Osteocyte (in vitro differentiated cells): ENCODE measurements at regions not wholly inside any gene's neighbourhood (a gene's known extent, or its start where the extent isn't known, plus 50 kb on each side); places are given as distances from the start of the nearest gene placed in this dataset.

Source experiments
- DNase-seq: peaks from one replicate; pipeline ENCODE4 v3.0.0; 2021; ENCODE audit warnings: mixed read lengths; ENCODE audit not compliant: unreplicated experiment; ENCODE audit errors: extremely low spot score
- H3K27ac Mint-ChIP-seq: one replicate; pipeline ENCODE4 v1.8.0; 2021; ENCODE audit warnings: mild to moderate bottlenecking, mixed read lengths; ENCODE audit not compliant: unreplicated experiment
- H3K27me3 Mint-ChIP-seq: one replicate; pipeline ENCODE4 v1.8.0; 2021; ENCODE audit warnings: mixed read lengths; ENCODE audit not compliant: unreplicated experiment
- H3K36me3 Mint-ChIP-seq: one replicate; pipeline ENCODE4 v1.8.0; 2021; ENCODE audit warnings: mixed read lengths; ENCODE audit not compliant: unreplicated experiment
- H3K4me1 Mint-ChIP-seq: one replicate; pipeline ENCODE4 v1.8.0; 2021; ENCODE audit warnings: mixed read lengths; ENCODE audit not compliant: unreplicated experiment
- H3K4me3 Mint-ChIP-seq: one replicate; pipeline ENCODE4 v1.8.0; 2021; ENCODE audit warnings: mild to moderate bottlenecking, moderate library complexity, mixed read lengths; ENCODE audit not compliant: unreplicated experiment
- H3K9me3 Mint-ChIP-seq: one replicate; pipeline ENCODE4 v1.8.0; 2021; ENCODE audit warnings: mixed read lengths; ENCODE audit not compliant: unreplicated experiment
- CTCF ChIP-seq: fragments of 200-600 bp; sonication (generic); IDR thresholded peaks from 2 replicates; pipeline ENCODE4 v1.5.0; 2021; ENCODE audit warnings: antibody characterized with exemption, mild to moderate bottlenecking, moderate library complexity

- no peak for TF ChIP-seq CTCF
- Mint-ChIP-seq H3K27ac (no peak overlapping the region), H3K27me3 (no peaks in the 10 kb centered on the region), H3K9me3 (no peaks in the 10 kb centered on the region), H3K4me1 (no peaks in the 10 kb centered on the region), H3K36me3 (no peaks in the 10 kb centered on the region), H3K4me3 (no peak overlapping the region)
- DNase-seq = no peak
These were observed 1020.2 kb downstream of the SQOR start for GRCh38 chr15:46654993-46655392.

- Mint-ChIP-seq H3K36me3 (no peaks in the 10 kb centered on the region), H3K4me3 (no peak overlapping the region), H3K27ac (no peak overlapping the region), H3K27me3 (no peaks in the 10 kb centered on the region), H3K4me1 (no peaks in the 10 kb centered on the region), H3K9me3 (peaks cover 4% of the 10 kb centered on the region)
- TF ChIP-seq CTCF = no peak
- no peak for DNase-seq
These were observed 1025.4 kb downstream of the SQOR start for GRCh38 chr15:46660096-46660842.

GRCh38 chr15:46670258-46670657 is 1035.4 kb downstream of the SQOR start:
- no peak overlapping the region for H3K4me3 Mint-ChIP-seq
- DNase-seq = no peak
- TF ChIP-seq CTCF = no peak
- no peaks in the 10 kb centered on the region for H3K9me3 Mint-ChIP-seq
- no peak overlapping the region for H3K27ac Mint-ChIP-seq
- no peaks in the 10 kb centered on the region for H3K36me3 Mint-ChIP-seq
- H3K27me3 Mint-ChIP-seq = no peaks in the 10 kb centered on the region
- H3K4me1 Mint-ChIP-seq = no peaks in the 10 kb centered on the region

- H3K9me3 Mint-ChIP-seq = no peaks in the 10 kb centered on the region
- no peak for TF ChIP-seq CTCF
- no peaks in the 10 kb centered on the region for H3K36me3 Mint-ChIP-seq
- DNase-seq = no peak
- H3K4me1 Mint-ChIP-seq = no peaks in the 10 kb centered on the region
- H3K27ac Mint-ChIP-seq = no peak overlapping the region
- no peak overlapping the region for H3K4me3 Mint-ChIP-seq
- no peaks in the 10 kb centered on the region for H3K27me3 Mint-ChIP-seq
These were observed 1036.5 kb downstream of the SQOR start for GRCh38 chr15:46671336-46671735.

- Mint-ChIP-seq H3K27ac (no peak overlapping the region), H3K36me3 (no peaks in the 10 kb centered on the region), H3K4me1 (no peaks in the 10 kb centered on the region), H3K4me3 (no peak overlapping the region), H3K27me3 (no peaks in the 10 kb centered on the region), H3K9me3 (no peaks in the 10 kb centered on the region)
- no peak for TF ChIP-seq CTCF
- no peak for DNase-seq
These were observed 1037.2 kb downstream of the SQOR start for GRCh38 chr15:46672041-46672440.
